AG04450 (cell line): ENCODE measurements at regions not wholly inside any gene's neighbourhood (a gene's known extent, or its start where the extent isn't known, plus 50 kb on each side); places are given as distances from the start of the nearest gene placed in this dataset.

Source experiments
- CTCF ChIA-PET: fragments of 300-600, 350-600 bp; formaldehyde crosslinking; extraction: SDS; loops from one replicate; lab custom pipeline; 2022; ENCODE audit warnings: antibody characterized with exemption, inconsistent platforms; lab: Charles Lee
- POLR2A ChIA-PET: fragments of 350-600 bp; formaldehyde crosslinking; extraction: SDS; loops from one replicate; lab custom pipeline; 2021; ENCODE audit warnings: antibody characterized with exemption, inconsistent platforms; lab: Yijun Ruan, JAX
- DNase-seq: peaks from one replicate; pipeline ENCODE4 v3.0.0-alpha.2; 2011; ENCODE audit warnings: low read depth, low spot score
- H3K27ac ChIP-seq: one replicate; pipeline ENCODE4 v1.5.1; 2012; ENCODE audit warnings: low read depth, low read length, control low read depth
- H3K27me3 ChIP-seq: one replicate; pipeline ENCODE4 v1.6.0; 2012; ENCODE audit warnings: low read length; ENCODE audit not compliant: control insufficient read depth, insufficient read depth
- H3K4me3 ChIP-seq: 2 replicates; pipeline ENCODE4 v1.5.1; 2011; ENCODE audit warnings: mild to moderate bottlenecking, low read depth, low read length, control low read depth
- H3K9me3 ChIP-seq: 2 replicates; pipeline ENCODE4 v1.5.1; 2012; ENCODE audit warnings: low read length; ENCODE audit not compliant: control insufficient read depth, insufficient read depth
- TF ChIP-seq, protein P1 (sequence below): IDR thresholded peaks from 2 replicates; pipeline ENCODE4 v1.5.1; 2011; ENCODE audit warnings: low read depth, low read length, control low read depth, inconsistent platforms

DNA sequence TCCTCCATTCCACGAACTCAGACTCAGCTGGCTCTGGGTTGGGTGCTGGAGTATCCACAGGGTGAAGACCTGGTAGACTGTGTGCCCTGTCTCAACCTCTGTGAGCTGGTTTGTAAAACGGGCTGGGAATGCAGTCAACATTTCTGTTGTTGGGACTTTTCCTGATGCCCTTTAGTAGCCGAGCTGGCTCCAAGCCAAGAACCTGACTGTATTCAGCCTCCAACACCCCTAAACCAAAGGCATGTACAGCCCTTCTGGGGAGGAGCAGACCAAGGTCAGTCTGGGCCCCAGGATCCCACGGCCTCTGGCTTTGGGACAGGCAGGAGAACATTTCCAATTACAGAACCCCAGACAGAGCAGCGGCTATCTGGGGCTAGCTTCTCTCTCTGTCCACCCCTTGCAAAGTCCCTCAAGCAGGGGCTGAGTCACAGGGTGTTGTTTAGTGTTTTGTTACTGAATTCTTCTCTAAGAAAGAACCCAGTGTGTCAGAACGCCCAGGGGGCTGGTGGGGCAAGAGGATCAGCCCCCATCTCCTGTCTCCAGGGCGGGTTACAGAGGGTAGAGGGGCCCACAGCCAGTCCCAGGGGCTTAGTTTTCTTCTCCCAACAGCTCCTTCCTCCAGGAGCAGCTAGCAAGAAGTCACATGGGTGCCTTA lies 56.8 kb upstream of the SLC6A6 start:
- TF ChIP-seq, protein P1, sequence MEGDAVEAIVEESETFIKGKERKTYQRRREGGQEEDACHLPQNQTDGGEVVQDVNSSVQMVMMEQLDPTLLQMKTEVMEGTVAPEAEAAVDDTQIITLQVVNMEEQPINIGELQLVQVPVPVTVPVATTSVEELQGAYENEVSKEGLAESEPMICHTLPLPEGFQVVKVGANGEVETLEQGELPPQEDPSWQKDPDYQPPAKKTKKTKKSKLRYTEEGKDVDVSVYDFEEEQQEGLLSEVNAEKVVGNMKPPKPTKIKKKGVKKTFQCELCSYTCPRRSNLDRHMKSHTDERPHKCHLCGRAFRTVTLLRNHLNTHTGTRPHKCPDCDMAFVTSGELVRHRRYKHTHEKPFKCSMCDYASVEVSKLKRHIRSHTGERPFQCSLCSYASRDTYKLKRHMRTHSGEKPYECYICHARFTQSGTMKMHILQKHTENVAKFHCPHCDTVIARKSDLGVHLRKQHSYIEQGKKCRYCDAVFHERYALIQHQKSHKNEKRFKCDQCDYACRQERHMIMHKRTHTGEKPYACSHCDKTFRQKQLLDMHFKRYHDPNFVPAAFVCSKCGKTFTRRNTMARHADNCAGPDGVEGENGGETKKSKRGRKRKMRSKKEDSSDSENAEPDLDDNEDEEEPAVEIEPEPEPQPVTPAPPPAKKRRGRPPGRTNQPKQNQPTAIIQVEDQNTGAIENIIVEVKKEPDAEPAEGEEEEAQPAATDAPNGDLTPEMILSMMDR, result no peak
- Histone ChIP-seq H3K27ac (no peak overlapping the region), H3K27me3 (peaks cover 22% of the 10 kb centered on the region), H3K9me3 (no peaks in the 10 kb centered on the region), H3K4me3 (no peak overlapping the region)
- DNase-seq, result no peak
- ChIA-PET POLR2A (interaction anchor here (0.7 to 0.8 kb wide), 2 partner anchors 13 to 1137 kb away, joined by 3 to 4 read pairs; no protein-coding TSS in a partner anchor), CTCF (no interaction called here)

DNA sequence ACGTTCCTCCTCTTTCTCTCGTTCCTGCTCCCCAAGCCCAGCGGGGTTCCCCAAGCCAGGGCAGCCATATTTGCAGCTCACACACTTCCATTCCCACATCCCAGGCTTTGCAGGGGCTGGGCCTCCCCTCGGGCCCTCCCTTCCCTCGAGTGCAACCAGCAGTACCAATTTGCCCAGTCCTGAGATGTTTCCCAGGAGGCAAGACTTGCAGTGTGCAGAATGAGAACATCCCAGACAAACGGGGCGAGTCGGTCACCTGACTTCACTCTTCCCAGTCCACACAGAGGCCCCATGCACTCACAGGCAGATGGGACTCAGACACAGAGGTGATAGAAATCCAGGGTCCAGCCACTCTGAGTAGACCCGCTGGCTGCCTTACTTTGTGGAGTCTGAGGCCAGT lies 56.2 kb upstream of the SLC6A6 start:
- Histone ChIP-seq H3K27ac (no peak overlapping the region), H3K9me3 (no peaks in the 10 kb centered on the region), H3K4me3 (no peak overlapping the region), H3K27me3 (peaks cover 22% of the 10 kb centered on the region)
- DNase-seq, result no peak
- TF ChIP-seq, protein P1, result no peak
- ChIA-PET CTCF (no interaction called here), POLR2A (interaction anchor here (0.7 kb wide), 1 partner anchor 1138 kb away, joined by 3 read pairs; no protein-coding TSS in a partner anchor)

- POLR2A ChIA-PET, result interaction anchor here (0.7 kb wide), 1 partner anchor 1138 kb away, joined by 3 read pairs; no protein-coding TSS in a partner anchor
- H3K9me3 ChIP-seq, result no peaks in the 10 kb centered on the region
- H3K27me3 ChIP-seq, result peaks cover 22% of the 10 kb centered on the region
- DNase-seq, result no peak
- no peak overlapping the region for H3K4me3 ChIP-seq
- H3K27ac ChIP-seq, result no peak overlapping the region
- TF ChIP-seq, protein P1, result no peak
- CTCF ChIA-PET, result no interaction called here
Observed at GRCh38 chr3:14346642-14347041, 55.8 kb upstream of the SLC6A6 start.

DNA sequence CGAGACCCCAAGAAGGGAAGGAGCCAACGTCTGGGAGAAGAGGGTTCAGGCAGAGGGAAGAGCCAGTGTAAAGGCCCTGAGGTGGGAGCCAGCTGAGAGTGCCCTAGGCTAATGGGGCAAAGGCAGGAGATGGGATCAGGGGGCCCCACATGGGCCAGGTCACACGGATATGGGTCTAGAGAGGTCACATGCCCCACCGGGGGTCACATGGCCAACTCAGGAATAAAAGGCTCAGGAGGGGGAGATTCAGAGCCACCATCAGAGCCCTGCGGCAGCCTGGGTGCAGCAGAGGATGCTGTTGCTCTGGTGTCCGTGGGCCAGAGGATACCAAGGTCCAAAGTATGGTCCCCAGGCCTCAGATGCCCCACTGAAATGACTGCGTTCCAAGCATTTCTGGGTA lies 55.3 kb upstream of the SLC6A6 start:
- Histone ChIP-seq H3K9me3 (peaks cover 2% of the 10 kb centered on the region; the same call in 1 of the 2 replicates), H3K27me3 (peaks cover 22% of the 10 kb centered on the region), H3K4me3 (no peak overlapping the region), H3K27ac (no peak overlapping the region)
- CTCF ChIA-PET, result no interaction called here
- TF ChIP-seq, protein P1, result no peak
- no peak for DNase-seq
- POLR2A ChIA-PET, result no interaction called here

DNA sequence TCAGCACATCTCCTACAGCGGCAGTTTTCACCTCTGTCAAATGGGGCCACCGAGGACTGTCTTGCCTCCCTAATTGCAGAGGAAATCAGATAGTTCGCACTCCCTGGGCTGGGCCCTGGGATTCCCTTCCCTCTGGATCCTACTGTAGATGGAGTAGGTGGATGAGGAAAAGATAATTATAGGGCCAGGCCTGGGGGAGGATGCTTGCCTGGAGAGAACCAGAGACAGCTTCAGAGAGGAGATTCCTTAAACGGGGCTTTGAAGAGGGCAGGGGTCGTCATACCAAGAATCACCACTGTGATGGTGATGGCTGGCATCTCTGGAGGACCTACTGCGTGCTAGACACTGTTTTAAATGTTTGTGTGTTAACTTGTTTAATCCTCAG lies 50.8 kb upstream of the SLC6A6 start:
- TF ChIP-seq, protein P1, result no peak
- Histone ChIP-seq H3K9me3 (peaks cover 4% of the 10 kb centered on the region; the same call in 1 of the 2 replicates), H3K27ac (no peak overlapping the region), H3K27me3 (peaks cover 17% of the 10 kb centered on the region), H3K4me3 (no peak overlapping the region)
- ChIA-PET POLR2A (no interaction called here), CTCF (no interaction called here)
- DNase-seq, result no peak
